ENCODE measurements at regions not wholly inside any gene's neighbourhood (a gene's known extent, or its start where the extent isn't known, plus 50 kb on each side); places are given as distances from the start of the nearest gene placed in this dataset.

GRCh38 chr10:10824591-10825148 lies 193.0 kb upstream of the CELF2 start:
- no peak for DNase-seq

GRCh38 chr10:10826125-10826524 lies 191.5 kb upstream of the CELF2 start:
- no peak for DNase-seq

GRCh38 chr10:10828623-10829022 lies 189.0 kb upstream of the CELF2 start:
- DNase-seq: no peak

GRCh38 chr10:10829576-10829975 lies 188.1 kb upstream of the CELF2 start:
- DNase-seq: no peak

- no peak for DNase-seq
Observed at GRCh38 chr10:10830293-10830986, 187.2 kb upstream of the CELF2 start.

GRCh38 chr10:10831085-10831484 lies 186.6 kb upstream of the CELF2 start:
- DNase-seq: no peak

GRCh38 chr10:10833955-10834354 lies 183.7 kb upstream of the CELF2 start:
- no peak for DNase-seq

GRCh38 chr10:10844251-10844650 lies 173.4 kb upstream of the CELF2 start:
- no peak for DNase-seq

- no peak for DNase-seq
Observed at GRCh38 chr10:10845185-10845584, 172.5 kb upstream of the CELF2 start.

- no peak for DNase-seq
Observed at GRCh38 chr10:10845826-10846503, 171.7 kb upstream of the CELF2 start.

- DNase-seq: no peak
Observed at GRCh38 chr10:10846504-10846900, 171.2 kb upstream of the CELF2 start.

- DNase-seq: no peak
Observed at GRCh38 chr10:10847387-10847786, 170.3 kb upstream of the CELF2 start.

GRCh38 chr10:10848488-10849111 lies 169.1 kb upstream of the CELF2 start:
- no peak for DNase-seq

GRCh38 chr10:10849306-10849705 lies 168.4 kb upstream of the CELF2 start:
- DNase-seq: no peak

- no peak for DNase-seq
Observed at GRCh38 chr10:10850214-10850613, 167.5 kb upstream of the CELF2 start.

GRCh38 chr10:10852464-10852863 lies 165.2 kb upstream of the CELF2 start:
- DNase-seq: no peak

- no peak for DNase-seq
Observed at GRCh38 chr10:10853954-10854353, 163.7 kb upstream of the CELF2 start.

- no peak for DNase-seq
Observed at GRCh38 chr10:10854725-10855124, 162.9 kb upstream of the CELF2 start.

- no peak for DNase-seq
Observed at GRCh38 chr10:10855151-10855581, 162.5 kb upstream of the CELF2 start.

GRCh38 chr10:10860455-10860976 lies 157.2 kb upstream of the CELF2 start:
- no peak for DNase-seq

- no peak for DNase-seq
Observed at GRCh38 chr10:10865303-10865702, 152.4 kb upstream of the CELF2 start.

- DNase-seq: no peak
Observed at GRCh38 chr10:10865913-10866312, 151.8 kb upstream of the CELF2 start.

- peak; percentile 60 for DNase-seq
Observed at GRCh38 chr10:10869592-10869991, 148.1 kb upstream of the CELF2 start.
